ENCODE measurements at regions not wholly inside any gene's neighbourhood (a gene's known extent, or its start where the extent isn't known, plus 50 kb on each side); places are given as distances from the start of the nearest gene placed in this dataset.
"Not testable (repeated sequence)": the region's sequence is repeated elsewhere in the genome, so short reads cannot be mapped to it uniquely, and the experiment has no call there.

DNA sequence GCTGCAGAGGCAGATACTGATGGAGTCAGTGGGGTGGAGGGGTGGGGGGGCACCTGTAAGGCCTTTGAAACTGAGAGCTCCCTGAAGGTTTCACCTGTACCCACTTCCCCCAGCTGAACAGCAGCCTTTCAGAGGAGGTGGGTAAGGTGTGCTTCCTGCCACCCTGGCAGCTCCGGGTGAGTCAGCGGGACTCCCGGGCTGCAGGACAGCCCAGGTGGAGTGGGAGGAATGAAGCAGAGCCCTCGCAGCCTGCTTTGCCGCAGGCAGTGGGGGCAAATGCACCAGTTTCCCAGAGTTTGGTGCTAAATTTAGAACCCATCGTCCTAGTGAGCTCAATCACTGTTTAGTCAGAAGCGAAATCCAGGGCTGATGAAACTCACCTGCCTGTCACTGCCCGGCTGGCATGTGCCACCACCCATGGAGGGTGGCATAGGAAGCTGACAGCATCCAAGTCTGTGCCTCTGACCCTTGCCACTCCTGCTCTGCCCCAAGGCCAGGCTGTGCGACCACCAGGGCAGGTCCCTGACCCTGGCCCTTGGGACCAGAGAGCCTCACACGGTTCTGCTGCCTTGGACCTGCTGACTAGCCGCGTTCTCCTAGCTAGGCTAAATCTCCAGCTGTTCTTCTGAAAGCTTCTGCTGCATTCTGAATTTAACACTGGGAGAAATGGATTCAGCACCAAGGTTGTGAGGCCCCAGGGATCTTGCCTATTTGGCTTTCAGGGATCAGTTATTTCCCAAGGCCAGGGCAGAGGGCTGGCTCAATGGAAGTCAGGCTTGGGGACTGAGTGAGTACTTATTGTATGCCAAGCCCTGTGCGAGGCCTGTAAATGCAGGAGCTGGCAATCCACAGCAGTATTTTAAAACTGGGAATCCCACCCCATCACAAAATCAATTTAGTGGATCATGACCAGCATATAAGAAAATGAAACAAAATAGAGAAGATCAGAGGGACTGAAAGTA is 67.3 kb upstream of the RASGRF1 start:
- no peak for DNase-seq (ENCODE audit: low read depth in 2 of 2)

DNA sequence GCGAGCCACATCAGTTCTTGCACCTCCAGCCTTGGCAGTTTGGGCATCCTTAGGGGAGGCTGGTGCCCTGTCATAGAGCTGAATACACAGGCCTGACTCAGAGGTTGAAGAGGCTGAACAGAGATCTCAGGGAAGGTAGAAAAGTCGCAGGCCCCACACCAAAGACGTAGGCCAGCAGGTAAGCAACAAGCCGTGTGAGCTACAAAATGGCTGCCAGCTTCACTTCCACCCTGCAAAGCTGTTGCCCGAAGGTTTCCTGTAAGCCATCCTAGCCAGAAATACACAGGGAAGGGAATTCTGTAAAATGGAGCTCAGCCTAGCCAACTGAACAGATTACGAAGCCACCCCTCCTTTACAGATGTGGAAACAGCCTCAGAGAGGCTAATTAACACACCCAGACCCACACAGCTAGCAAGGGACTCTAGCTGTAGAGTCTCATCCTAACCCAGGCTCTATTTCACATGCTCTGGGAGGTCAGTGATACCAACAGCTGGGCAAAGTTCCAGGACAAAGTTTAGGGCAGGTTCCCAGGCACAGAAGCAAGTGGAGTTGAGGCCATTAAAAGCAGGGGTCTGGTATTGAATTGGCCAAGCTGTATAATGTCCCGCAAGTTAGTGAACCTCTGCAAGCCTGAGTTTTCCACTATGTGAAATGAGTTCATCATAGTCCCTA is 66.3 kb upstream of the RASGRF1 start:
- no peak for DNase-seq (ENCODE audit: low read depth in 2 of 2)

DNA sequence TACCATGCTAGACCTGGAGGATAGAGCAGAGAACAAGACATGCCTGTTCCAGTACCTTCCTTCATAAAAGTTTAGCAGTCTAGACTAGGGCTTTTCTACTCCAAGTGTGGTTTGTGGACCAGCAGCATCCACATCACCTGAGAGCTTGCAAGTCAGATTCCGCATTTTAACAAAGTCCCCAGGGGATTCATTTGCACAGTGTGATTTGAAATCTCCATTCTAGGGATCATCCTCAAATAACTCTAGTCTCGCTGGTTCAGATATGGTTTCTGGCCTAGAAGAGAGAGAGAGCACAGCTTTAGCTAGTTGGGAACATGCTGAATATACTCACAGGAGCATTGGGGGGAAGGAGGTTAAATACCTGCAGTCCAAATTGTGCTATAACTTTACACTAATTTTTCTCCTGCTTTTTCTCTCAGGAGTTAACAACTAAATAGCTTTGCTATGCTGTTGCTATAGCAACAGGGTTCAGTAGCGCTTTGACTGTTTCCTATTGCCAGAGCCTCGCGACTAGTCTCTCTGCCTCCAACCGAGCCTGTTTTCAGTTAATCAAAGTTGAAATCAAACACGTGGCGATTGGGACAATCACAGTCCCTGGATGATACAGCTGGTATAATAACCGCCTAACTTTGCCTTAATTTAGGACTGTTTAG is 64.0 kb upstream of the RASGRF1 start:
- no peak for DNase-seq (ENCODE audit: low read depth in 2 of 2)

DNA sequence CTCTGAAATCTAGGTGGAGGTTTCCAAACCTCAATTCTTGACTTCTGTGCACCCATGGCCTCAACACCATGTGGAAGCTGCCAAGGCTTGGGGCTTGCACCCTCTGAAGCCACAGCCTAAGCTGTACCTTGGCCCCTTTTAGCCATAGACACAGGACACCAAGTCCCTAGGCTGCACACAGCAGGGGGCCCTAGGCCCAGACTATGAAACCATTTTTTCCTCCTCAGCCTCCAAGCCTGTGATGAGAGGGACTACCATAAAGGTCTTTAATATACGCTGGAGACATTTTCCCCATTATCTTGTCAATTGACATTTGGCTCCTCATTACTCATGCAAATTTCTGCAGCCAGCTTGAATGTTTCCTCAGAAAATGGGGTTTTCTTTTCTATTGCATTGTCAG is 53.7 kb upstream of the RASGRF1 start:
- not testable (repeated sequence) for DNase-seq (ENCODE audit: low read depth in 2 of 2)

DNA sequence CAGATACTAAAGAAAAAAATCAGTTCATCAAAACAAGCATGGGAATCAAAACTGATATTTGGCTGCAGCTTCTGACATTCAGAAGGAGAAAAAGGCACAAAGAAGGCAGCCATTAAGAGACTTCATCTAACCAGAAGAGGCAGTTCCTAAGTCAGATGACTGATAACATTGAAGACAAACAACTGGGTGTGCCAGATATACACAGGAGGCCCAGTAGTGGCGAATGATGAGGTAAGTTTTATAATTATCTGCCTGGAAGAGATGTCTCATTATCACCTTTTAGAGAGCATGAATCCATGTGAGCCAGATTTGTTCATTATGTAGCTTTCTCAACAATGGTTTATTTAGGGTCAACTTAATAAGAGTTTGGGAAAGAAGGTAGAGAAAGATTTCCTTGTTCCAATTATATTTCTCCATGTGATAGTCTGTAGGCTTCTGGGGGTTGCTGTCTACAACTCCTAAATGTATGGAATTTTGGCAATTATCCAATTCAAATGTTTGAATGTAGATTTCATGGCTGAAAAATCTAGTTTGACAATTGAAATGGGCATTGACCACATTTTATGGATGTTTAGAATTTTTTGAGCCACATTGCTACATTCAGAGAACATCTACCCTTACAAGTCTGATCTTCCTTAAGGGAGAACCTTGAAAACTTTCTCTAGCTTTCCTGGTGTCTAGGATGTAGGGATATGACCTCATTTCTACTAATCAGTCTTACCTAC is 50.4 kb upstream of the RASGRF1 start:
- DNase-seq (ENCODE audit: low read depth in 2 of 2), result no peak
